HG03432 (cell line): ENCODE measurements at regions not wholly inside any gene's neighbourhood (a gene's known extent, or its start where the extent isn't known, plus 50 kb on each side); places are given as distances from the start of the nearest gene placed in this dataset.
"Not testable (repeated sequence)": the region's sequence is repeated elsewhere in the genome, so short reads cannot be mapped to it uniquely, and the experiment has no call there.

ENCODE experiments used
- ATAC-seq: cut with Tn5 transposase; IDR thresholded peaks from one replicate; pipeline ENCODE4 v1.9.1; 2021; ENCODE audit warnings: mild to moderate bottlenecking, moderate library complexity; ENCODE audit not compliant: unreplicated experiment

- ATAC-seq, result not testable (repeated sequence)
These were observed 102.2 kb upstream of the PDE10A start for GRCh38 chr6:165765256-165765655.

- no peak for ATAC-seq
These were observed 99.8 kb upstream of the PDE10A start for GRCh38 chr6:165762876-165763275.

GRCh38 chr6:165762125-165762524, 99.1 kb upstream of the PDE10A start:
- no peak for ATAC-seq

GRCh38 chr6:165760803-165761185, 97.8 kb upstream of the PDE10A start:
- no peak for ATAC-seq

GRCh38 chr6:165760126-165760802, 97.2 kb upstream of the PDE10A start:
- no peak for ATAC-seq

- no peak for ATAC-seq
These were observed 95.4 kb upstream of the PDE10A start for GRCh38 chr6:165758441-165758840.

GRCh38 chr6:165755583-165755982, 92.5 kb upstream of the PDE10A start:
- no peak for ATAC-seq

- no peak for ATAC-seq
These were observed 90.5 kb upstream of the PDE10A start for GRCh38 chr6:165753506-165753905.

- ATAC-seq, result no peak
These were observed 89.4 kb upstream of the PDE10A start for GRCh38 chr6:165752451-165752850.

GRCh38 chr6:165751486-165751885, 88.4 kb upstream of the PDE10A start:
- no peak for ATAC-seq

GRCh38 chr6:165749163-165749562, 86.1 kb upstream of the PDE10A start:
- no peak for ATAC-seq

- no peak for ATAC-seq
These were observed 85.3 kb upstream of the PDE10A start for GRCh38 chr6:165748390-165748789.

GRCh38 chr6:165747963-165748362, 84.9 kb upstream of the PDE10A start:
- no peak for ATAC-seq

GRCh38 chr6:165746331-165746730, 83.3 kb upstream of the PDE10A start:
- ATAC-seq, result no peak

GRCh38 chr6:165745492-165745891, 82.5 kb upstream of the PDE10A start:
- peak; percentile 71 for ATAC-seq

GRCh38 chr6:165744555-165745228, 81.7 kb upstream of the PDE10A start:
- peak; percentile 66 for ATAC-seq

- no peak for ATAC-seq
These were observed 80.4 kb upstream of the PDE10A start for GRCh38 chr6:165743366-165743898.

GRCh38 chr6:165742047-165742446, 79.0 kb upstream of the PDE10A start:
- ATAC-seq, result no peak

GRCh38 chr6:165737396-165737795, 74.4 kb upstream of the PDE10A start:
- no peak for ATAC-seq

- ATAC-seq, result no peak
These were observed 72.0 kb upstream of the PDE10A start for GRCh38 chr6:165735065-165735464.

- no peak for ATAC-seq
These were observed 70.4 kb upstream of the PDE10A start for GRCh38 chr6:165733489-165733791.

GRCh38 chr6:165732696-165733488, 69.9 kb upstream of the PDE10A start:
- peak; percentile 87 for ATAC-seq
